Esophagus squamous epithelium (tissue), 4 donors: ENCODE measurements at regions not wholly inside any gene's neighbourhood (a gene's known extent, or its start where the extent isn't known, plus 50 kb on each side); places are given as distances from the start of the nearest gene placed in this dataset.

ENCODE experiments used
- CTCF ChIP-seq, 6 experiments: fragments of 450-650 bp in 4 of 6; fragments of 200-600 bp in 2 of 6; sonication (generic) in 2 of 6; IDR thresholded peaks; one replicate each; pipeline ENCODE4 v1.5.1; 2016 to 2019; ENCODE audit warnings: antibody characterized with exemption in 6 of 6, mild to moderate bottlenecking in 4 of 6, moderate library complexity in 4 of 6
- POLR2A ChIP-seq, 4 donors: fragments of 450-650 bp; IDR thresholded peaks; one replicate each; pipeline ENCODE4 v1.6.1; 2017; ENCODE audit warnings: antibody characterized with exemption in 4 of 4, mild to moderate bottlenecking in 4 of 4, moderate library complexity in 3 of 4

GRCh38 chr15:62219799-62220198, 54.7 kb upstream of the C2CD4B start:
- TF ChIP-seq CTCF (IDR thresholded peaks at IDR 0.05) (no peak), POLR2A (IDR thresholded peaks at IDR 0.05) (no peak)
